ENCODE measurements at regions not wholly inside any gene's neighbourhood (a gene's known extent, or its start where the extent isn't known, plus 50 kb on each side); places are given as distances from the start of the nearest gene placed in this dataset.

GRCh38 chr9:80518441-80518840, 946.7 kb downstream of the TLE4 start:
- Histone ChIP-seq H3K27me3 (replicated peaks; ENCODE audit: insufficient read depth, low read length) (no peaks in the 10 kb centered on the region), H3K4me2 (ENCODE audit: low read depth, low read length) (no peak overlapping the region), H3K4me1 (ENCODE audit: low read length) (no peaks in the 10 kb centered on the region), H3K79me2 (ENCODE audit: low read length) (no peaks in the 10 kb centered on the region), H3K36me3 (replicated peaks; ENCODE audit: insufficient read depth, low read length) (no peaks in the 10 kb centered on the region), H2AFZ (ENCODE audit: low read length) (no peak overlapping the region), H4K20me1 (ENCODE audit: insufficient read depth, low read length) (no peaks in the 10 kb centered on the region), H3K9me2 (replicated peaks; ENCODE audit: insufficient read depth, low read length) (no peaks in the 10 kb centered on the region), H3K4me3 (ENCODE audit: low read length) (no peak overlapping the region), H3F3A (ENCODE audit: insufficient read depth, low read length) (no peaks in the 10 kb centered on the region), H3K9ac (ENCODE audit: low read length) (no peak overlapping the region), H3K9me3 (replicated peaks; ENCODE audit: insufficient read depth, low read length) (no peaks in the 10 kb centered on the region), H3K27ac (ENCODE audit: low read length) (no peak overlapping the region)
- no peak for DNase-seq
- TF ChIP-seq EZH2phosphoT487 (IDR thresholded peaks at IDR 0.05; ENCODE audit: low read length) (no peak), CTCF (IDR thresholded peaks at IDR 0.05; ENCODE audit: low read length) (no peak), EZH2 (optimal IDR thresholded peaks at IDR 0.05; ENCODE audit: low read depth, low read length) (no peak)

GRCh38 chr9:80516679-80517078, 944.9 kb downstream of the TLE4 start:
- no peak overlapping the region for H3K4me3 ChIP-seq (ENCODE audit: low read length)
- H3K9ac ChIP-seq (ENCODE audit: low read length): no peak overlapping the region
- H3K36me3 ChIP-seq (replicated peaks; ENCODE audit: insufficient read depth, low read length): no peaks in the 10 kb centered on the region
- no peaks in the 10 kb centered on the region for H4K20me1 ChIP-seq (ENCODE audit: insufficient read depth, low read length)
- H3K9me2 ChIP-seq (replicated peaks; ENCODE audit: insufficient read depth, low read length): no peaks in the 10 kb centered on the region
- H3K27me3 ChIP-seq (replicated peaks; ENCODE audit: insufficient read depth, low read length): no peaks in the 10 kb centered on the region
- H3K4me2 ChIP-seq (ENCODE audit: low read depth, low read length): no peak overlapping the region
- H3K27ac ChIP-seq (ENCODE audit: low read length): no peak overlapping the region
- no peak overlapping the region for H2AFZ ChIP-seq (ENCODE audit: low read length)
- H3F3A ChIP-seq (ENCODE audit: insufficient read depth, low read length): no peaks in the 10 kb centered on the region
- H3K4me1 ChIP-seq (ENCODE audit: low read length): no peaks in the 10 kb centered on the region
- no peaks in the 10 kb centered on the region for H3K9me3 ChIP-seq (replicated peaks; ENCODE audit: insufficient read depth, low read length)
- DNase-seq: no peak
- H3K79me2 ChIP-seq (ENCODE audit: low read length): no peaks in the 10 kb centered on the region
- TF ChIP-seq CTCF (IDR thresholded peaks at IDR 0.05; ENCODE audit: low read length) (no peak), EZH2 (optimal IDR thresholded peaks at IDR 0.05; ENCODE audit: low read depth, low read length) (no peak)

- Histone ChIP-seq H4K20me1 (ENCODE audit: insufficient read depth, low read length) (no peaks in the 10 kb centered on the region), H3K4me1 (ENCODE audit: low read length) (no peaks in the 10 kb centered on the region), H3F3A (ENCODE audit: insufficient read depth, low read length) (no peaks in the 10 kb centered on the region), H3K9me3 (replicated peaks; ENCODE audit: insufficient read depth, low read length) (no peaks in the 10 kb centered on the region), H2AFZ (ENCODE audit: low read length) (no peak overlapping the region), H3K27ac (ENCODE audit: low read length) (no peak overlapping the region), H3K4me3 (ENCODE audit: low read length) (no peak overlapping the region), H3K9me2 (replicated peaks; ENCODE audit: insufficient read depth, low read length) (no peaks in the 10 kb centered on the region), H3K9ac (ENCODE audit: low read length) (no peak overlapping the region), H3K36me3 (replicated peaks; ENCODE audit: insufficient read depth, low read length) (no peaks in the 10 kb centered on the region), H3K27me3 (replicated peaks; ENCODE audit: insufficient read depth, low read length) (no peaks in the 10 kb centered on the region), H3K79me2 (ENCODE audit: low read length) (no peaks in the 10 kb centered on the region), H3K4me2 (ENCODE audit: low read depth, low read length) (no peak overlapping the region)
- no peak for DNase-seq
- TF ChIP-seq EZH2phosphoT487 (IDR thresholded peaks at IDR 0.05; ENCODE audit: low read length) (no peak), CTCF (IDR thresholded peaks at IDR 0.05; ENCODE audit: low read length) (no peak), EZH2 (optimal IDR thresholded peaks at IDR 0.05; ENCODE audit: low read depth, low read length) (no peak)
These were observed 937.6 kb downstream of the TLE4 start for GRCh38 chr9:80509358-80509757.
